CD14-positive monocyte (primary cell): ENCODE measurements at regions not wholly inside any gene's neighbourhood (a gene's known extent, or its start where the extent isn't known, plus 50 kb on each side); places are given as distances from the start of the nearest gene placed in this dataset.

Experiments
- DNase-seq, 3 donors: peaks; one replicate each; pipeline ENCODE4 v3.0.0-alpha.2; 2011 to 2022
- H2AFZ ChIP-seq: 2 replicates; pipeline ENCODE4 v1.6.0; 2012; ENCODE audit warnings: mild to moderate bottlenecking, low read depth, low read length, inconsistent platforms; ENCODE audit not compliant: insufficient read depth, poor library complexity, severe bottlenecking
- H3K27ac ChIP-seq, 2 donors: 1 replicate in 1 of 2; 2 replicates in 1 of 2; pipeline ENCODE4 v1.5.1; 2012 to 2013; ENCODE audit warnings: low read length in 2 of 2, control low read depth in 1 of 2, inconsistent platforms in 1 of 2, low read depth in 1 of 2, mild to moderate bottlenecking in 1 of 2
- H3K27me3 ChIP-seq, 2 donors: one replicate each; pipeline versions ENCODE4 v1.6.0 to v1.6.1; 2011 to 2013; ENCODE audit warnings: low read length in 2 of 2; ENCODE audit not compliant: control insufficient read depth in 2 of 2, insufficient read depth in 2 of 2
- H3K36me3 ChIP-seq, 2 donors: replicated peaks in 1 of 2; 1 replicate in 1 of 2; 2 replicates in 1 of 2; pipeline versions ENCODE4 v1.5.1 to v1.6.1; 2012 to 2013; ENCODE audit warnings: low read length in 2 of 2, control low read depth in 1 of 2, inconsistent platforms in 1 of 2, mild to moderate bottlenecking in 1 of 2; ENCODE audit not compliant: insufficient read depth in 2 of 2, control insufficient read depth in 1 of 2
- H3K4me1 ChIP-seq, 2 donors: 1 replicate in 1 of 2; 2 replicates in 1 of 2; pipeline versions ENCODE4 v1.5.1 to v1.6.1; 2012 to 2013; ENCODE audit warnings: low read length in 2 of 2, control low read depth in 1 of 2, inconsistent platforms in 1 of 2, mild to moderate bottlenecking in 1 of 2, moderate library complexity in 1 of 2; ENCODE audit not compliant: insufficient read depth in 2 of 2, control insufficient read depth in 1 of 2
- H3K4me2 ChIP-seq: replicated peaks from 2 replicates; pipeline ENCODE3; 2012; ENCODE audit warnings: low read length, moderate library complexity, mild to moderate bottlenecking; ENCODE audit not compliant: poor library complexity, severe bottlenecking; ENCODE audit errors: extremely low read depth
- H3K4me3 ChIP-seq, 3 experiments: fragments of 200-600 bp in 1 of 3; sonication (generic) in 1 of 3; replicated peaks in 1 of 3; 1 replicate in 2 of 3; 2 replicates in 1 of 3; pipeline ENCODE4 v1.5.1; 2011 to 2013; ENCODE audit warnings: low read length in 3 of 3, mild to moderate bottlenecking in 3 of 3, control low read depth in 2 of 3, low read depth in 2 of 3, inconsistent platforms in 1 of 3, moderate library complexity in 1 of 3
- H3K79me2 ChIP-seq: 2 replicates; pipeline ENCODE4 v1.6.0; 2012; ENCODE audit warnings: mild to moderate bottlenecking, control low read depth, inconsistent platforms, low read length, moderate library complexity; ENCODE audit not compliant: insufficient read depth
- H3K9ac ChIP-seq: 2 replicates; pipeline ENCODE4 v1.6.0; 2017; ENCODE audit warnings: low read length, mild to moderate bottlenecking; ENCODE audit not compliant: insufficient read depth, poor library complexity, severe bottlenecking
- H3K9me3 ChIP-seq, 2 donors: replicated peaks in 1 of 2; 1 replicate in 1 of 2; 2 replicates in 1 of 2; pipeline versions ENCODE4 v1.5.1 to v1.6.1; 2012 to 2013; ENCODE audit warnings: low read length in 2 of 2, control low read depth in 1 of 2; ENCODE audit not compliant: control insufficient read depth in 1 of 2, insufficient read depth in 1 of 2
- H4K20me1 ChIP-seq: 2 replicates; pipeline ENCODE4 v1.6.0; 2012; ENCODE audit warnings: mild to moderate bottlenecking, low read length, control low read depth, moderate library complexity; ENCODE audit not compliant: insufficient read depth
- H3K27ac Mint-ChIP-seq, 7 donors: one replicate each; pipeline ENCODE4 v1.8.0; 2020; ENCODE audit warnings: mild to moderate bottlenecking in 7 of 7, mixed read lengths in 7 of 7, moderate library complexity in 6 of 7, inconsistent platforms in 2 of 7
- H3K27me3 Mint-ChIP-seq, 3 donors: one replicate each; pipeline ENCODE4 v1.8.0; 2021 to 2022; ENCODE audit warnings: low read depth in 3 of 3, mild to moderate bottlenecking in 3 of 3, mixed read lengths in 3 of 3, moderate library complexity in 3 of 3, inconsistent platforms in 1 of 3
- H3K36me3 Mint-ChIP-seq, 2 donors: one replicate each; pipeline ENCODE4 v1.8.0; 2020; ENCODE audit warnings: mixed read lengths in 2 of 2, inconsistent platforms in 1 of 2, mild to moderate bottlenecking in 1 of 2
- H3K4me1 Mint-ChIP-seq: one replicate; pipeline ENCODE4 v1.8.0; 2020; ENCODE audit warnings: mild to moderate bottlenecking, mixed read lengths
- H3K4me3 Mint-ChIP-seq, 2 donors: one replicate each; pipeline ENCODE4 v1.8.0; 2020; ENCODE audit warnings: mild to moderate bottlenecking in 2 of 2, mixed read lengths in 2 of 2, moderate library complexity in 1 of 2
- H3K9me3 Mint-ChIP-seq, 7 donors: one replicate each; pipeline ENCODE4 v1.8.0; 2020 to 2022; ENCODE audit warnings: mixed read lengths in 7 of 7, mild to moderate bottlenecking in 6 of 7, moderate library complexity in 6 of 7, inconsistent platforms in 2 of 7
- CTCF ChIP-seq: fragments of 200-600 bp; IDR thresholded peaks from one replicate; pipeline ENCODE4 v1.8.0; 2022; ENCODE audit warnings: antibody characterized with exemption, mild to moderate bottlenecking
- WGBS: methylation state at CpG from one replicate; pipeline ENCODE4 v1.1.5; 2013; ENCODE audit warnings: missing lambda C conversion rate; ENCODE audit not compliant: insufficient coverage; 5-methylcytosine and 5-hydroxymethylcytosine counted together
- intact Hi-C, 2 donors: fragments of 100-400 bp; cut with micrococcal nuclease; formaldehyde crosslinking; loops; one replicate each; pipeline versions ENCODE4 v1.15.0 to v1.15.1; 2023

- 100% methylated on average over 1 of the region's 2 CpGs for WGBS
- DNase-seq, result no peak
Measured at GRCh38 chr16:60717808-60718207, 1318.4 kb downstream of the CDH8 start.

DNA sequence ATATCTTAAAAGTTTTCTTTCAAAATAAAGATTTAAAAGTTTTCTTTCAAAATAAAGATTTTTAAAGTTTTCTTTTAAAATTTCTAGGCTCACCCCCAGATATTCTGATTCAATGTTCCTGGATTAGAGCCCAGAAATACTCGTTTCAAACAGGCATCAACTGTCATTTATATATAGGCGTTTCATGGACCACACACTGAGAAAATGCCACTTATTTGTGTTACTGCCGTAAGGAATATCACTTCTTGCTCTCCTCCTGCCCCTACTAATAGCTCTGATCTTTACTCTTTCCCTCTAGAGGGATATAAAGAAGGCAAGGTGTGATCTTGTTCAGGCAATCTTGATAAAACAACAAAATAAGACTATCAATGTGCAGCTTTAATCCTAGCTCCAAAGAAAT lies 1324.1 kb downstream of the CDH8 start:
- no CpG with 5 or more reads among the region's 3 CpGs for WGBS

More at GRCh38 chr16:60717808-60718207, 1318.4 kb downstream of the CDH8 start:
- no peak overlapping the region for H2AFZ ChIP-seq
- no peaks in the 10 kb centered on the region for H3K79me2 ChIP-seq
- no peak for TF ChIP-seq CTCF
- H3K4me2 ChIP-seq, result no peak overlapping the region
- no peak overlapping the region for H3K9ac ChIP-seq
- Mint-ChIP-seq H3K36me3 (no peaks in the 10 kb centered on the region), H3K4me1 (no peaks in the 10 kb centered on the region), H3K27ac (no peak overlapping the region), H3K4me3 (no peak overlapping the region), H3K9me3 (peaks cover 3 to 10% (median 6%) of the 10 kb centered on the region in 7 donors), H3K27me3 (no peaks in the 10 kb centered on the region)
- no peaks in the 10 kb centered on the region for H3K36me3 ChIP-seq
- no peak overlapping the region for H3K27ac ChIP-seq
- H3K27me3 ChIP-seq, result no peaks in the 10 kb centered on the region
- H4K20me1 ChIP-seq, result no peaks in the 10 kb centered on the region
- H3K4me1 ChIP-seq, result no peaks in the 10 kb centered on the region
- peaks cover 5 to 10% of the 10 kb centered on the region in 2 donors for H3K9me3 ChIP-seq
- no peak overlapping the region for H3K4me3 ChIP-seq
- intact Hi-C loops, result no loop called here

More for the DNA sequence above, 1324.1 kb downstream of the CDH8 start:
- no peak overlapping the region for H3K27ac ChIP-seq
- H3K4me3 Mint-ChIP-seq, result no peak overlapping the region
- H3K36me3 Mint-ChIP-seq, result no peaks in the 10 kb centered on the region
- H2AFZ ChIP-seq, result no peak overlapping the region
- peaks cover 0 to 3% (median 2%) of the 10 kb centered on the region in 7 donors for H3K9me3 Mint-ChIP-seq
- H3K4me1 ChIP-seq, result no peaks in the 10 kb centered on the region
- H3K79me2 ChIP-seq, result no peaks in the 10 kb centered on the region
- no peak overlapping the region for H3K9ac ChIP-seq
- H3K4me2 ChIP-seq, result no peak overlapping the region
- H3K36me3 ChIP-seq, result no peaks in the 10 kb centered on the region
- no peak for DNase-seq
- H3K27me3 Mint-ChIP-seq, result no peaks in the 10 kb centered on the region
- H3K9me3 ChIP-seq, result peaks cover 0 to 3% of the 10 kb centered on the region in 2 donors
- H3K27ac Mint-ChIP-seq, result no peak overlapping the region
- H3K27me3 ChIP-seq, result no peaks in the 10 kb centered on the region
- intact Hi-C loops, result no loop called here
- H3K4me1 Mint-ChIP-seq, result no peaks in the 10 kb centered on the region
- no peak overlapping the region for H3K4me3 ChIP-seq
- TF ChIP-seq CTCF, result no peak
- no peaks in the 10 kb centered on the region for H4K20me1 ChIP-seq
